GM12878 (cell line): ENCODE measurements at regions not wholly inside any gene's neighbourhood (a gene's known extent, or its start where the extent isn't known, plus 50 kb on each side); places are given as distances from the start of the nearest gene placed in this dataset.

ENCODE experiments used
- CTCF ChIP-seq, 3 experiments: IDR thresholded peaks in 2 of 3; conservative IDR thresholded peaks in 1 of 3; 2 replicates each; pipeline ENCODE4 v1.5.1; 2011; ENCODE audit warnings: low read depth in 3 of 3, low read length in 3 of 3, mild to moderate bottlenecking in 3 of 3, control low read depth in 2 of 3, moderate library complexity in 2 of 3, inconsistent platforms in 1 of 3, mixed read lengths in 1 of 3; ENCODE audit not compliant: control insufficient read depth in 2 of 3, insufficient read depth in 1 of 3; ENCODE audit errors: extremely low read depth in 1 of 3
- FOXK2 ChIP-seq: fragments of 450-650 bp; IDR thresholded peaks from 2 replicates; pipeline ENCODE4 v1.6.1; 2017; ENCODE audit warnings: mild to moderate bottlenecking, moderate library complexity
- MXI1 ChIP-seq: fragments of 150-350 bp; IDR thresholded peaks from 2 replicates; pipeline ENCODE4 v1.6.1; 2011; ENCODE audit warnings: low read depth, mild to moderate bottlenecking, inconsistent platforms, low read length, improper control_type of control experiment
- POLR2A ChIP-seq: IDR thresholded peaks from 2 replicates; pipeline ENCODE4 v1.6.1; 2011; ENCODE audit warnings: low read depth, mild to moderate bottlenecking, low read length
- TCF7 ChIP-seq: IDR thresholded peaks from 2 replicates; pipeline ENCODE4 v1.6.1; 2014; ENCODE audit warnings: antibody characterized with exemption, borderline replicate concordance
- YY1 ChIP-seq: IDR thresholded peaks from 2 replicates; pipeline ENCODE4 v1.6.1; 2011; ENCODE audit warnings: low read depth, mild to moderate bottlenecking, low read length

DNA sequence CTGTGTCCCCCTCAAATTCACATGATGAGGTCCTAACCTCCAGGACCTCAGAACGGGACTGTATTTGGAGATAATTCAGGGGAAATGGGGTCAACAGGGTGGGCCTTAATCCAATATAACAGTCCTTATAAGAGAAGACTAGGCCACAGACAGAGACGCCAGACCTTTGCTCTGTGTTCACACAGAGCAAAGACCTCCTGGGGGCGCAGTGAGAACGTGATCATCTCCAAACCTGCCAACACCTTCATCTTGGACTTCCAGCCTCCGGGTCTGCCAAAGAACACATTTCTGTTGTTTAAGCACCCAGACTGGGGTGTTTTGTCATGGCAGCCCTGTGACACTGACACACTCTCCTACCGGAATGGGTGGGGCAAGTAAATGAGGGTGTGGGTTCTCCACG is 250.2 kb downstream of the MN1 start:
- TF ChIP-seq CTCF (IDR thresholded peaks at IDR 0.05 in 2 of 3, conservative IDR thresholded peaks at IDR 0.05 in 1 of 3; ENCODE audit: control insufficient read depth in 2 of 3, extremely low read depth in 1 of 3, insufficient read depth in 1 of 3, low read depth in 3 of 3, low read length in 3 of 3): no peak
- no peak for TF ChIP-seq TCF7
- no peak for TF ChIP-seq YY1
- no peak for TF ChIP-seq MXI1
- TF ChIP-seq FOXK2: no peak
- TF ChIP-seq POLR2A: no peak
